GM13977 (cell line): ENCODE measurements at regions not wholly inside any gene's neighbourhood (a gene's known extent, or its start where the extent isn't known, plus 50 kb on each side); places are given as distances from the start of the nearest gene placed in this dataset.
A peak's percentile ranks its signal among the peaks of the same experiment; 100 is the strongest.

Source experiments
- DNase-seq: peaks from one replicate; pipeline ENCODE4 v3.0.0; 2012; ENCODE audit warnings: low spot score
- CTCF ChIP-seq: IDR thresholded peaks from 2 replicates; pipeline ENCODE4 v1.5.1; 2012; ENCODE audit warnings: mild to moderate bottlenecking, control low read depth; ENCODE audit not compliant: insufficient read depth; ENCODE audit errors: extremely low read depth, missing control alignments
- in situ Hi-C: fragments of 300-500 bp; cut with MboI; formaldehyde crosslinking; loops from one replicate; pipeline ENCODE4 v1.12.0; 2022; ENCODE audit warnings: low sequenced_read_pairs, low pct_unique_long_range_greater_than_20kb, mixed read lengths, inconsistent platforms; ENCODE audit not compliant: unreplicated experiment

DNA sequence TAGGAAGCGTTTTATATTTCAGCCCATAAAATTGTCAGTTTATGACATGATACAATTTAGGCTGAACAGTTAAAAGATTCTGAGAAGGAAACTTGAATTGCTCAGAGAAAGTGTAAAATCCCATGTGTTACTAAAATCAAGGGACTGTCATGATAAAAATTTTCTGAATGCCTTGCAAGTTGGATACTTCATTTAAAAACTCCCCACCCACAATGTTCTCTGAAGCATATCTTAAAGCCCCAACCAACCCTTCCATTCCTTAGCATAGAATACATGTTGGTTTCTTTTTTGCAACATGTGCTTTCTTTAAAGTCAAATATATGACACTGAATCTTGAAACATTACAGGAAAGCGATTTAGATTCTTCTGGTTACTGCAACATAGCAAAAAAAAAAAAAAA is 97.4 kb downstream of the MRPL39 start:
- no peak for TF ChIP-seq CTCF
- peak; percentile 26 for DNase-seq
- in situ Hi-C loops: loop anchor here (10.0 kb wide), 1 partner anchor 85 kb away; no protein-coding TSS in a partner anchor

GRCh38 chr21:25508364-25508763 is 98.9 kb downstream of the MRPL39 start:
- DNase-seq: no peak
- no peak for TF ChIP-seq CTCF
- in situ Hi-C loops: loop anchor here (10.0 kb wide), 1 partner anchor 84 kb away; no protein-coding TSS in a partner anchor

DNA sequence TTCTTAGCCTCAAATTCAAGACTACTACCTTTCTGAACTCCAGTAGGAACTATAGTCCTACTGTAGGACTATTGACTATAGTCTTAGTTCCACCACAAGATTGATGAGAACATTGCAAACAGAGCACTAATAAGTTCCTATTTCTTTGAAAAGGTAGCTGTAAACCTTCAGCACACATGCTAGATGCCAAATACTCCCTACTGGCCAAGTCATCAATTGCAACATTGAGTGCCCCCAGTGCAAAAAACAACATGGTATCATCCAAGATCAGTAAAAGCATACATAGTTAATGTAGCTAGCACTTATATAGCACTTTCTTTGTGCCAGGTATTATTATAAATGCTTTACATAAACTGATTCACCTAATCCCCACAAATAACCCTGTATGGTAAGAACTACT is 99.8 kb downstream of the MRPL39 start:
- in situ Hi-C loops: loop anchor here (10.0 kb wide), 1 partner anchor 83 kb away; no protein-coding TSS in a partner anchor
- TF ChIP-seq CTCF: peak; percentile 47
- no peak for DNase-seq

DNA sequence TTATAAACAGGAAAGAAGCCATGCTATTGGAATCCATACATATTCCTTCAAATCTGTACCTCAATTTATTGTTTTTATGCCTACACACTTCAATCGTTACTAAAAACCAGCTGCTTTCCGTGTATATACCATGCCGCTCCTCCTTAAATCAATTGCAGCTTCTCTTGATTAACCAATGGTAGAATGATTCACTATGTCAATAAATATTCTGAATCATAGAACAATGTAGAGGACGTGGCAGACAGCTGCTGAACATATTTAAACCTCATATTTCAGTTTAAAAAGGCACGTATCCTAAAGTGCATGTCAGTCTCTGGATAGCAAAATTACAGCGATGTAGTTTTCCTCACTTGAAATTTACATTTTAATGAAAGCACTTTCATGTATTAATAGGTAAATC is 100.4 kb downstream of the MRPL39 start:
- in situ Hi-C loops: loop anchor here (10.0 kb wide), 1 partner anchor 82 kb away; no protein-coding TSS in a partner anchor
- no peak for DNase-seq
- TF ChIP-seq CTCF: no peak

- TF ChIP-seq CTCF: no peak
- DNase-seq: no peak
- in situ Hi-C loops: loop anchor here (10.0 kb wide), 1 partner anchor 81 kb away; no protein-coding TSS in a partner anchor
Observed at GRCh38 chr21:25506261-25506660, 101.0 kb downstream of the MRPL39 start.

GRCh38 chr21:25503981-25504380 is 103.3 kb downstream of the MRPL39 start:
- no peak for TF ChIP-seq CTCF
- in situ Hi-C loops: loop anchor here (5.0 to 10.0 kb wide), 2 partner anchors 58 to 79 kb away; no protein-coding TSS in a partner anchor
- DNase-seq: no peak

DNA sequence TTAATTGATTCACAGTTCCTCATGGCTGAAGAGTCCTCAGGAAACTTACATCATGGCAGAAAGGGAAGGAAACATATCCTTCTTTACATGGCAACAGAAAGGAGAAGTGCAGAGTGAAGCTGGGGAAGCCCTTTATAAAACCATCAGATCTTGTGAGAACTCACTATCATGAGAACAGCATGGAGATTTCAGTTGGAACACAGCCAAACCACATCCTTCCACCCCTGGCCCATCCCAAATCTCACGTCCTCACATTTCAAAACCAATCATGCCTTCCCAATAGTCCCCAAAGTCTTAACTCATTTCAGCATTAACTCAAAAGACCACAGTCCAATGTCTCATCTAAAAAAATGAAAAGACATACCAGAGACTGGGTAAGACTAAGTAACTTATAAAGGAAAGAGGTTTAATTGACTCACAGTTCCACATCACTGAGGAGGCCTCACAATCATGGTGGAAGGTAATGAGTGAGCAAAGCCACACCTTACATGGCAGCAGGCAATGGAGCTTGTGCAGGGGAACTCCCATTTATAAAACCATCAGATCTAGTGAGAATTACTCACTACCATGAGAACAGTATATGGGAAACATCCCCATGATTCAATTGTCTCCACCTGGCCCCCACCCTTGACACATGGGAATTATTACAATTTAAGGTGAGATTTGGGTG is 105.2 kb downstream of the MRPL39 start:
- DNase-seq: no peak
- in situ Hi-C loops: loop anchor here (5.0 to 10.0 kb wide), 2 partner anchors 60 to 77 kb away; no protein-coding TSS in a partner anchor
- TF ChIP-seq CTCF: no peak
